Transverse colon (tissue), 4 donors: ENCODE measurements at regions not wholly inside any gene's neighbourhood (a gene's known extent, or its start where the extent isn't known, plus 50 kb on each side); places are given as distances from the start of the nearest gene placed in this dataset.

Experiments used
- DNase-seq: peaks from one replicate; pipeline ENCODE4 v3.0.0-alpha.2; 2019
- H3K27ac ChIP-seq, 4 donors: fragments of 200-600 bp; sonication (generic); 2 replicates each; pipeline ENCODE4 v1.5.1; 2016 to 2018; ENCODE audit warnings: inconsistent platforms in 4 of 4
- H3K27me3 ChIP-seq: fragments of 200-600 bp; sonication (generic); 2 replicates; pipeline ENCODE4 v1.5.1; 2017; ENCODE audit warnings: inconsistent platforms
- H3K36me3 ChIP-seq, 4 donors: fragments of 200-600 bp; sonication (generic); 2 replicates each; pipeline ENCODE4 v1.5.1; 2017 to 2019; ENCODE audit warnings: inconsistent platforms in 4 of 4
- H3K4me1 ChIP-seq, 4 donors: fragments of 200-600 bp; sonication (generic); 2 replicates each; pipeline ENCODE4 v1.5.1; 2017 to 2020; ENCODE audit warnings: inconsistent platforms in 4 of 4
- H3K4me3 ChIP-seq, 4 donors: fragments of 200-600 bp; sonication (generic); 1 replicate in 1 of 4; 2 replicates in 3 of 4; pipeline versions ENCODE4 v1.5.1 to v1.6.1; 2017 to 2019; ENCODE audit warnings: inconsistent platforms in 4 of 4
- H3K9me3 ChIP-seq, 2 donors: fragments of 200-600 bp; sonication (generic); 2 replicates each; pipeline ENCODE4 v1.5.1; 2017 to 2019; ENCODE audit warnings: inconsistent platforms in 2 of 2
- CTCF ChIP-seq, 5 experiments: fragments of 200-600 bp in 3 of 5; fragments of 450-650 bp in 2 of 5; sonication (generic) in 3 of 5; IDR thresholded peaks; 1 replicate in 2 of 5; 2 replicates in 3 of 5; pipeline ENCODE4 v1.5.1; 2016 to 2017; ENCODE audit warnings: antibody characterized with exemption in 5 of 5, inconsistent platforms in 3 of 5, mild to moderate bottlenecking in 2 of 5, moderate library complexity in 1 of 5
- EP300 ChIP-seq: sonication (generic); formaldehyde crosslinking; IDR thresholded peaks from one replicate; pipeline ENCODE4 v1.6.1; 2017; ENCODE audit warnings: antibody characterized with exemption, low read depth
- POLR2A ChIP-seq: fragments of 450-650 bp; IDR thresholded peaks from one replicate; pipeline ENCODE4 v1.6.1; 2016; ENCODE audit warnings: antibody characterized with exemption, mild to moderate bottlenecking, moderate library complexity
- POLR2AphosphoS5 ChIP-seq, 3 donors: sonication (generic); formaldehyde crosslinking; IDR thresholded peaks; one replicate each; pipeline ENCODE4 v1.6.1; 2016; ENCODE audit warnings: antibody characterized with exemption in 3 of 3
- WGBS, 2 donors: methylation state at CpG; one replicate each; pipeline ENCODE4 v1.1.5; 2018; ENCODE audit warnings: low coverage in 1 of 2; 5-methylcytosine and 5-hydroxymethylcytosine counted together
- in situ Hi-C, 4 donors: fragments of 200-750 bp; cut with MboI; loops; one replicate each; pipeline versions ENCODE4 v1.15.0 to v1.15.1; 2017; ENCODE audit warnings: low sequenced_read_pairs in 3 of 4, low pct_ligation_motif_present in 1 of 4, low pct_unique_long_range_greater_than_20kb in 1 of 4
- intact Hi-C: fragments of 100-400 bp; cut with DNase I; formaldehyde crosslinking; loops from one replicate; pipeline ENCODE4 v1.15.1; 2023; ENCODE audit warnings: low total_unique reads

GRCh38 chr13:105959876-105960275 is 575.6 kb downstream of the EFNB2 start:
- intact Hi-C loops = no loop called here
- H3K4me3 ChIP-seq = no peak overlapping the region
- 89 to 93% methylated on average over 6 of the region's 6 CpGs for WGBS, 2 donors

GRCh38 chr13:105957769-105958438 is 577.6 kb downstream of the EFNB2 start:
- 64 to 72% methylated on average over 4 to 7 of the region's 7 CpGs for WGBS, 2 donors
- Histone ChIP-seq H3K36me3 (no peaks in the 10 kb centered on the region), H3K27ac (no peak overlapping the region), H3K27me3 (no peaks in the 10 kb centered on the region), H3K4me1 (no peaks in the 10 kb centered on the region), H3K4me3 (no peak overlapping the region), H3K9me3 (no peaks in the 10 kb centered on the region)
- in situ Hi-C loops = no loop called here
- intact Hi-C loops = no loop called here
- TF ChIP-seq POLR2AphosphoS5 (IDR thresholded peaks at IDR 0.05) (no peak), CTCF (IDR thresholded peaks at IDR 0.05) (no peak), EP300 (no peak), POLR2A (no peak)
- DNase-seq = no peak

More at GRCh38 chr13:105959876-105960275, 575.6 kb downstream of the EFNB2 start:
- in situ Hi-C loops = no loop called here
- no peak for TF ChIP-seq EP300
- no peak for TF ChIP-seq POLR2AphosphoS5 (IDR thresholded peaks at IDR 0.05)
- TF ChIP-seq POLR2A = no peak
- TF ChIP-seq CTCF (IDR thresholded peaks at IDR 0.05) = no peak
- no peaks in the 10 kb centered on the region for H3K36me3 ChIP-seq
- H3K9me3 ChIP-seq = no peaks in the 10 kb centered on the region
- H3K4me1 ChIP-seq = no peaks in the 10 kb centered on the region
- no peaks in the 10 kb centered on the region for H3K27me3 ChIP-seq
- no peak for DNase-seq
- H3K27ac ChIP-seq = no peak overlapping the region

- intact Hi-C loops (no loop called here), in situ Hi-C loops (no loop called here)
- Histone ChIP-seq H3K4me3 (no peak overlapping the region), H3K36me3 (no peaks in the 10 kb centered on the region), H3K4me1 (no peaks in the 10 kb centered on the region), H3K27me3 (no peaks in the 10 kb centered on the region), H3K9me3 (no peaks in the 10 kb centered on the region), H3K27ac (no peak overlapping the region)
- 66 to 79% methylated on average over 5 to 6 of the region's 6 CpGs for WGBS, 2 donors
- no peak for DNase-seq
- no peak for TF ChIP-seq POLR2A
- TF ChIP-seq POLR2AphosphoS5 (IDR thresholded peaks at IDR 0.05) = no peak
- TF ChIP-seq CTCF (IDR thresholded peaks at IDR 0.05) = no peak
- TF ChIP-seq EP300 = no peak
These were observed 578.5 kb downstream of the EFNB2 start for GRCh38 chr13:105956921-105957320.

- H3K4me3 ChIP-seq = no peak overlapping the region
- no peaks in the 10 kb centered on the region for H3K9me3 ChIP-seq
- no peaks in the 10 kb centered on the region for H3K27me3 ChIP-seq
- intact Hi-C loops = no loop called here
- no peak for TF ChIP-seq POLR2AphosphoS5 (IDR thresholded peaks at IDR 0.05)
- TF ChIP-seq POLR2A = no peak
- TF ChIP-seq CTCF (IDR thresholded peaks at IDR 0.05) = no peak
- TF ChIP-seq EP300 = no peak
- no peaks in the 10 kb centered on the region for H3K4me1 ChIP-seq
- H3K36me3 ChIP-seq = no peaks in the 10 kb centered on the region
- no peak for DNase-seq
- WGBS, 2 donors = 63 to 80% methylated on average over 3 of the region's 3 CpGs
- in situ Hi-C loops = no loop called here
- H3K27ac ChIP-seq = no peak overlapping the region
These were observed 582.5 kb downstream of the EFNB2 start for GRCh38 chr13:105952973-105953290.
